ENCODE measurements at regions not wholly inside any gene's neighbourhood (a gene's known extent, or its start where the extent isn't known, plus 50 kb on each side); places are given as distances from the start of the nearest gene placed in this dataset.

DNA sequence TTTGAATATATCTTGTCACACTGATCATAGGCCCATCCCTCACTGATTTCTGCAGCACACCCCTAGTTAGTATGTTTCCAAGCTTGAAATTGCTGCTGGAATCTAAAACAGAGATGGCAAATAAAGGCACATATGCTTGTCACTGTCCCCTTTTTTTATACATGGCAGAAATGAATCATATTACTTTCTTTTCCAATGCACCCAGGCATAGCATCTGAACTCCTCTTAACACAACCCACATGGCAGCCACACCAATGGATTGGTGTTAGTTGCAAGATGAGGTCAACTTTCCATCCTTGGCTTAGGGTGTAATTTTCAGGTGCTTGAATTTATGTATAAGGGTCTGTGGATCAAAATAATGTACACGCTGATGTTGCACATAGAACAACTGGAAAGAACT is 473.8 kb upstream of the ZNF608 start (continued):
- TF ChIP-seq CUX1 (IDR thresholded peaks at IDR 0.05; ENCODE audit: insufficient replicate concordance, low read depth, low read length) = no peak
- no peak for TF ChIP-seq NFIC (IDR thresholded peaks at IDR 0.05; ENCODE audit: low read depth, low read length)
- no peak for TF ChIP-seq JUNB (IDR thresholded peaks at IDR 0.05)
- no peak for TF ChIP-seq RB1 (IDR thresholded peaks at IDR 0.05; ENCODE audit: borderline replicate concordance)
- no peak for TF ChIP-seq MXI1 (IDR thresholded peaks at IDR 0.05; ENCODE audit: low read depth, low read length)

DNA sequence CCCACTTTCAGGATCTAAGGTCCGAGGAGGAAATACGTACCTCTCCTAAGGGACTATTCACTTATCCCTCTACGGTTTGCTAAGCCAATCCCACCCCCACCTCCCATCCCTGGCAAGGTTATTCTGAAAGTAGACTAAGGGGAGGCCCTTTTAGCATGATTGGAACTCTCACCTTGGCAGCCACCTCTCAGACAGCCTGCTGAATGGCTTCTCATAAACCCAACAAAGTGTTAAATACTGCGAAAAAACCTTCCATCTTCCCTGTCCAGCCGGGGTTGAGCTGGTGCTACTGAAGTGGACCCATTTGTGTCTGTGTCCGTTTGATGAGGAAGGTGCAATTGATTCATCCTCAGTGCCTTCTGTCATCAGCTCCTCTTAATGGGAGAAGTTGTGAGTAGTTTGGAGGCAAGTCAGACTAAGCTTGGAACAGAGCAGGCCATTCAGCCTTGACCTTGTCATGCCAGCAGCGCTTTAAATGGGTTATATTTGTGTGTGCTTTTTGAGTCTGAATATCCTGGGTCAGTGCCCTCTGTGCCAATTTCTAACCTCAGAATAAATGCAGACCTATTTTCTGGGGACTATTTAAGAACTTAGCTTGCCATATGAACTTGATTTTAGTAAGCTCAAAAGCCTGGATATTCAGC is 476.3 kb upstream of the ZNF608 start:
- Histone ChIP-seq H3K36me3 (ENCODE audit: control insufficient read depth in 2 of 2, insufficient read depth in 2 of 2, low read length in 1 of 2) (no peaks in the 10 kb centered on the region), H3K4me2 (ENCODE audit: control insufficient read depth, insufficient read depth) (no peak overlapping the region), H3K4me3 (no peak overlapping the region), H4K20me1 (ENCODE audit: control insufficient read depth, insufficient read depth) (no peaks in the 10 kb centered on the region), H2AFZ (ENCODE audit: control insufficient read depth, low read depth, low read length) (no peak overlapping the region), H3K9me3 (replicated peaks; ENCODE audit: control insufficient read depth, insufficient read depth, low read length) (no peaks in the 10 kb centered on the region), H3K9ac (ENCODE audit: control insufficient read depth, insufficient read depth, low read length) (no peak overlapping the region), H3K27ac (ENCODE audit: control insufficient read depth, insufficient read depth) (no peak overlapping the region), H3K27me3 (replicated peaks in 1 of 2; ENCODE audit: control insufficient read depth in 2 of 2, insufficient read depth in 2 of 2, low read length in 1 of 2) (no peaks in the 10 kb centered on the region), H3K79me2 (ENCODE audit: control insufficient read depth, insufficient read depth, low read length) (no peaks in the 10 kb centered on the region), H3K4me1 (ENCODE audit: control insufficient read depth, insufficient read depth, low read length) (no peaks in the 10 kb centered on the region)
- in situ Hi-C loops (cut with MboI) = no loop called here
- RAD21 ChIA-PET (ENCODE audit: unreplicated experiment) = no interaction called here
- POLR2A ChIA-PET = no interaction called here
- ATAC-seq (no peak), FAIRE-seq (no peak), DNase-seq (ENCODE audit: low read depth, low spot score) (no peak)
- BruUV-seq (replicated peaks) = no TSS peak
- SMC1A ChIA-PET (ENCODE audit: uncharacterized antibody, unreplicated experiment) = no interaction called here
- CTCF ChIA-PET = no interaction called here
- intact Hi-C loops (cut with micrococcal nuclease; ENCODE audit: unreplicated experiment) = no loop called here
- 37% methylated on average over 7 of the region's 7 CpGs for WGBS (ENCODE audit: insufficient coverage, insufficient replicate concordance, low lambda C conversion rate, missing lambda C conversion rate)
- TF ChIP-seq RAD51 (IDR thresholded peaks at IDR 0.05) (no peak), SMAD5 (IDR thresholded peaks at IDR 0.05; ENCODE audit: low read depth) (no peak), BHLHE40 (IDR thresholded peaks at IDR 0.05; ENCODE audit: borderline replicate concordance in 1 of 2, low read depth in 2 of 2, low read length in 1 of 2) (no peak), SKIL (IDR thresholded peaks at IDR 0.05; ENCODE audit: low read depth, poor library complexity, severe bottlenecking) (no peak), MYB (IDR thresholded peaks at IDR 0.05; ENCODE audit: borderline replicate concordance, low read depth, low read length) (no peak), BMI1 (IDR thresholded peaks at IDR 0.05; ENCODE audit: borderline replicate concordance) (no peak), CBFB (IDR thresholded peaks at IDR 0.05; ENCODE audit: low read depth) (no peak)
- TF ChIP-seq, protein P1, sequence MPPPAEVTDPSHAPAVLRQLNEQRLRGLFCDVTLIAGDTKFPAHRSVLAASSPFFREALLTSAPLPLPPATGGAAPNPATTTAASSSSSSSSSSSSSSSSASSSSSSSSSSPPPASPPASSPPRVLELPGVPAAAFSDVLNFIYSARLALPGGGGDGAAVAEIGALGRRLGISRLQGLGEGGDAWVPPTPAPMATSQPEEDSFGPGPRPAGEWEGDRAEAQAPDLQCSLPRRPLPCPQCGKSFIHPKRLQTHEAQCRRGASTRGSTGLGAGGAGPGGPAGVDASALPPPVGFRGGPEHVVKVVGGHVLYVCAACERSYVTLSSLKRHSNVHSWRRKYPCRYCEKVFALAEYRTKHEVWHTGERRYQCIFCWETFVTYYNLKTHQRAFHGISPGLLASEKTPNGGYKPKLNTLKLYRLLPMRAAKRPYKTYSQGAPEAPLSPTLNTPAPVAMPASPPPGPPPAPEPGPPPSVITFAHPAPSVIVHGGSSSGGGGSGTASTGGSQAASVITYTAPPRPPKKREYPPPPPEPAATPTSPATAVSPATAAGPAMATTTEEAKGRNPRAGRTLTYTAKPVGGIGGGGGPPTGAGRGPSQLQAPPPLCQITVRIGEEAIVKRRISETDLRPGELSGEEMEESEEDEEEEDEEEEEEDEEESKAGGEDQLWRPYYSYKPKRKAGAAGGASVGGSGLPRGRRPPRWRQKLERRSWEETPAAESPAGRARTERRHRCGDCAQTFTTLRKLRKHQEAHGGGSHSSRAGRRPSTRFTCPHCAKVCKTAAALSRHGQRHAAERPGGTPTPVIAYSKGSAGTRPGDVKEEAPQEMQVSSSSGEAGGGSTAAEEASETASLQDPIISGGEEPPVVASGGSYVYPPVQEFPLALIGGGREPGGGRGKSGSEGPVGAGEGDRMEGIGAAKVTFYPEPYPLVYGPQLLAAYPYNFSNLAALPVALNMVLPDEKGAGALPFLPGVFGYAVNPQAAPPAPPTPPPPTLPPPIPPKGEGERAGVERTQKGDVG (CRISPR knock-in tag; IDR thresholded peaks at IDR 0.05) = no peak

All from GM12878 (cell line).